ENCODE measurements at regions not wholly inside any gene's neighbourhood (a gene's known extent, or its start where the extent isn't known, plus 50 kb on each side); places are given as distances from the start of the nearest gene placed in this dataset.
A peak's percentile ranks its signal among the peaks of the same experiment; 100 is the strongest.

GRCh38 chr5:147063943-147064342 lies 170.9 kb upstream of the STK32A start:
- Mint-ChIP-seq H3K27ac (no peak overlapping the region), H3K4me1 (peaks cover 34% of the 10 kb centered on the region), H3K36me3 (ENCODE audit: low read depth) (peaks cover 41% of the 10 kb centered on the region), H3K9me3 (no peaks in the 10 kb centered on the region), H3K27me3 (ENCODE audit: insufficient read depth) (no peaks in the 10 kb centered on the region), H3K4me3 (no peak overlapping the region)
- no peaks in the 10 kb centered on the region for H3K27me3 ChIP-seq (ENCODE audit: control insufficient read depth, insufficient read depth, low read length, poor library complexity, severe bottlenecking)
- H3K9ac ChIP-seq (ENCODE audit: extremely low read depth, low read length, poor library complexity, severe bottlenecking), result no peak overlapping the region
- no peaks in the 10 kb centered on the region for H3K4me1 ChIP-seq (ENCODE audit: control insufficient read depth, insufficient read depth, low read length)
- 96% methylated on average over 2 of the region's 2 CpGs; no CpG with 5 or more reads in 1 of the 2 experiments for WGBS, 2 experiments (ENCODE audit: insufficient coverage in 1 of 2, insufficient read length in 1 of 2)
- peaks cover 42% of the 10 kb centered on the region for H3K36me3 ChIP-seq (ENCODE audit: control insufficient read depth, insufficient read depth, low read length)
- no peak for DNase-seq
- H3K27ac ChIP-seq (ENCODE audit: low read depth, low read length), result no peak overlapping the region
- no peak for TF ChIP-seq CTCF (conservative IDR thresholded peaks at IDR 0.05)
- peaks cover 5% of the 10 kb centered on the region for H3K9me3 ChIP-seq (ENCODE audit: control insufficient read depth, low read length)
- no peak overlapping the region for H3K4me3 ChIP-seq (ENCODE audit: low read length)

- DNase-seq, result no peak
- H3K4me3 ChIP-seq (ENCODE audit: low read length), result no peak overlapping the region
- no peaks in the 10 kb centered on the region for H3K4me1 ChIP-seq (ENCODE audit: control insufficient read depth, insufficient read depth, low read length)
- H3K9ac ChIP-seq (ENCODE audit: extremely low read depth, low read length, poor library complexity, severe bottlenecking), result no peak overlapping the region
- TF ChIP-seq CTCF (conservative IDR thresholded peaks at IDR 0.05), result no peak
- Mint-ChIP-seq H3K27ac (no peak overlapping the region), H3K4me3 (no peak overlapping the region), H3K4me1 (peaks cover 23% of the 10 kb centered on the region), H3K36me3 (ENCODE audit: low read depth) (peaks cover 45% of the 10 kb centered on the region), H3K27me3 (ENCODE audit: insufficient read depth) (no peaks in the 10 kb centered on the region), H3K9me3 (no peaks in the 10 kb centered on the region)
- 96 to 100% methylated on average over 1 of the region's 1 CpG for WGBS, 2 experiments (ENCODE audit: insufficient coverage in 1 of 2, insufficient read length in 1 of 2)
- H3K27ac ChIP-seq (ENCODE audit: low read depth, low read length), result no peak overlapping the region
- H3K9me3 ChIP-seq (ENCODE audit: control insufficient read depth, low read length), result peaks cover 5% of the 10 kb centered on the region
- H3K36me3 ChIP-seq (ENCODE audit: control insufficient read depth, insufficient read depth, low read length), result peaks cover 41% of the 10 kb centered on the region
- no peaks in the 10 kb centered on the region for H3K27me3 ChIP-seq (ENCODE audit: control insufficient read depth, insufficient read depth, low read length, poor library complexity, severe bottlenecking)
These were observed 169.8 kb upstream of the STK32A start for GRCh38 chr5:147065071-147065470.

GRCh38 chr5:147068998-147069397 lies 165.8 kb upstream of the STK32A start:
- 95 to 96% methylated on average over 3 to 4 of the region's 4 CpGs for WGBS, 2 experiments (ENCODE audit: insufficient coverage in 1 of 2, insufficient read length in 1 of 2)
- peaks cover 5% of the 10 kb centered on the region for H3K9me3 ChIP-seq (ENCODE audit: control insufficient read depth, low read length)
- no peaks in the 10 kb centered on the region for H3K9me3 Mint-ChIP-seq
- H3K27ac ChIP-seq (ENCODE audit: low read depth, low read length), result no peak overlapping the region
- H3K27ac Mint-ChIP-seq, result peak overlapping the region; percentile 25
- no peak overlapping the region for H3K4me3 Mint-ChIP-seq
- no peak overlapping the region for H3K9ac ChIP-seq (ENCODE audit: extremely low read depth, low read length, poor library complexity, severe bottlenecking)
- H3K4me3 ChIP-seq (ENCODE audit: low read length), result no peak overlapping the region
- H3K27me3 ChIP-seq (ENCODE audit: control insufficient read depth, insufficient read depth, low read length, poor library complexity, severe bottlenecking), result no peaks in the 10 kb centered on the region
- peaks cover 41% of the 10 kb centered on the region for H3K36me3 Mint-ChIP-seq (ENCODE audit: low read depth)
- H3K36me3 ChIP-seq (ENCODE audit: control insufficient read depth, insufficient read depth, low read length), result peaks cover 20% of the 10 kb centered on the region
- TF ChIP-seq CTCF (conservative IDR thresholded peaks at IDR 0.05), result no peak
- DNase-seq, result no peak
- H3K27me3 Mint-ChIP-seq (ENCODE audit: insufficient read depth), result no peaks in the 10 kb centered on the region
- H3K4me1 Mint-ChIP-seq, result peaks cover 12% of the 10 kb centered on the region
- no peaks in the 10 kb centered on the region for H3K4me1 ChIP-seq (ENCODE audit: control insufficient read depth, insufficient read depth, low read length)

All from endodermal cell (in vitro differentiated cells).